Breast epithelium (tissue), 3 donors: ENCODE measurements at regions not wholly inside any gene's neighbourhood (a gene's known extent, or its start where the extent isn't known, plus 50 kb on each side); places are given as distances from the start of the nearest gene placed in this dataset.

ENCODE experiments used
- POLR2A ChIP-seq: fragments of 450-650 bp; IDR thresholded peaks from one replicate; pipeline ENCODE4 v1.6.1; 2016; ENCODE audit warnings: antibody characterized with exemption, mild to moderate bottlenecking, moderate library complexity
- POLR2AphosphoS5 ChIP-seq, 3 donors: sonication (generic); formaldehyde crosslinking; IDR thresholded peaks; one replicate each; pipeline ENCODE4 v1.6.1; 2017; ENCODE audit warnings: antibody characterized with exemption in 3 of 3
- TF ChIP-seq, protein P1 (sequence below), 3 donors: fragments of 450-650 bp; IDR thresholded peaks; one replicate each; pipeline ENCODE4 v1.5.1; 2016 to 2017; ENCODE audit warnings: antibody characterized with exemption in 3 of 3, mild to moderate bottlenecking in 3 of 3, moderate library complexity in 3 of 3

DNA sequence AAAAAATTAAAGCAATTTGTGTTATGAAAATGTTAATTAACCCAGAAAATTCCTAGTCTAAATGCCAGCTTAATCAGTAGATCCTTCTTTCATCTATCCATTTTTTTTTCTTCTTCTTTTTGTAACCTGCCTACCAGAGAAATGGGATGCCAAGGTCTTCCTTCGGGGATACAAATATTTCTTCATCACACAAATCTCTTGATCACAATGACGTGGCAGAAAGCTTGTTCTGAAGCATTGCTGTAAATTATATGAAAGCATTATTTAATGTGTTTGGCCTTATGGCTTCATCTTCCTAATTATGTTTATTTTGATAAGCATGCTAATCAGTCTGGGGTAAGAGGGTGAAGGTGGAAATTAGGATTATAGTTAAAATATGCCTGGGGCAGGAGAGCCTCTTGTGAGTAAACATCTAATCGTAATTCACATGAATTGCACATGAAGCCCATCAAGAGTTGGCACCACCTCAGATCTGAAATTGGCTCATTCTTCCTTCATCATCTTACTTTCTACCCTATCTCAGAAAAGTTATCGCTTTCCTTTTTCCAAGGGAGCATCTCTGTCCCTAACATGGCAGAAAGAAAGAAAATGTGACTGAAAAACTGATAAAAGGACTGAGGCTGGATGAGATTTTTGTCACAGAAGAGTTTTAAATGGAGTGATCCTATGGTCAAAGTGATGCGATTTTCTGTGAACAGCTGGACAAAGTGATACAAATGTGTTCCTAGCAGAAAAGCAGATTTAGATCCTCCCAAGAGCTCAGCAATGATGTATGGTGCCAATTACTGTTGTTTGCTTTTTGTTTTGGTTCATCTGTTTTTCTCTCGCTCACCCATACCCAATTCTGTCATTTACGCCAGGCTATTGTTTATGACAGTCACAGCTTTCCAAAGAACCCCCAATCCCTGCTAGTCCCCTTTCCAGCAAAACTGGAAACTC, 76.9 kb upstream of the PMAIP1 start:
- TF ChIP-seq, protein P1, sequence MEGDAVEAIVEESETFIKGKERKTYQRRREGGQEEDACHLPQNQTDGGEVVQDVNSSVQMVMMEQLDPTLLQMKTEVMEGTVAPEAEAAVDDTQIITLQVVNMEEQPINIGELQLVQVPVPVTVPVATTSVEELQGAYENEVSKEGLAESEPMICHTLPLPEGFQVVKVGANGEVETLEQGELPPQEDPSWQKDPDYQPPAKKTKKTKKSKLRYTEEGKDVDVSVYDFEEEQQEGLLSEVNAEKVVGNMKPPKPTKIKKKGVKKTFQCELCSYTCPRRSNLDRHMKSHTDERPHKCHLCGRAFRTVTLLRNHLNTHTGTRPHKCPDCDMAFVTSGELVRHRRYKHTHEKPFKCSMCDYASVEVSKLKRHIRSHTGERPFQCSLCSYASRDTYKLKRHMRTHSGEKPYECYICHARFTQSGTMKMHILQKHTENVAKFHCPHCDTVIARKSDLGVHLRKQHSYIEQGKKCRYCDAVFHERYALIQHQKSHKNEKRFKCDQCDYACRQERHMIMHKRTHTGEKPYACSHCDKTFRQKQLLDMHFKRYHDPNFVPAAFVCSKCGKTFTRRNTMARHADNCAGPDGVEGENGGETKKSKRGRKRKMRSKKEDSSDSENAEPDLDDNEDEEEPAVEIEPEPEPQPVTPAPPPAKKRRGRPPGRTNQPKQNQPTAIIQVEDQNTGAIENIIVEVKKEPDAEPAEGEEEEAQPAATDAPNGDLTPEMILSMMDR (IDR thresholded peaks at IDR 0.05) = no peak
- TF ChIP-seq POLR2AphosphoS5 (IDR thresholded peaks at IDR 0.05) = no peak
- no peak for TF ChIP-seq POLR2A
